Sigmoid colon (tissue), 6 donors: ENCODE measurements at regions not wholly inside any gene's neighbourhood (a gene's known extent, or its start where the extent isn't known, plus 50 kb on each side); places are given as distances from the start of the nearest gene placed in this dataset.

Experiments used
- DNase-seq: peaks from one replicate; pipeline ENCODE4 v3.0.0-alpha.2; 2019
- H3K27ac ChIP-seq, 4 donors: fragments of 200-600 bp; sonication (generic); one replicate each; pipeline ENCODE4 v1.5.1; 2016 to 2019; ENCODE audit warnings: mild to moderate bottlenecking in 1 of 4
- H3K27me3 ChIP-seq, 3 donors: fragments of 200-600 bp; sonication (generic); one replicate each; pipeline ENCODE4 v1.5.1; 2019; ENCODE audit warnings: mild to moderate bottlenecking in 1 of 3
- H3K36me3 ChIP-seq, 4 donors: fragments of 200-600 bp; sonication (generic); one replicate each; pipeline ENCODE4 v1.5.1; 2016 to 2019
- H3K4me1 ChIP-seq, 4 donors: fragments of 200-600 bp; sonication (generic); one replicate each; pipeline ENCODE4 v1.5.1; 2017 to 2019
- H3K4me3 ChIP-seq, 4 donors: fragments of 200-600 bp; sonication (generic); one replicate each; pipeline ENCODE4 v1.5.1; 2017 to 2019; ENCODE audit warnings: mild to moderate bottlenecking in 2 of 4, moderate library complexity in 1 of 4
- H3K9me3 ChIP-seq, 4 donors: fragments of 200-600 bp in 3 of 4; sonication (generic) in 3 of 4; one replicate each; pipeline versions ENCODE4 v1.5.1 to v1.6.1; 2013 to 2019
- CTCF ChIP-seq, 4 experiments: fragments of 450-650 bp in 3 of 4; fragments of 200-600 bp in 1 of 4; IDR thresholded peaks; one replicate each; pipeline ENCODE4 v1.5.1; 2016 to 2019; ENCODE audit warnings: antibody characterized with exemption in 4 of 4, mild to moderate bottlenecking in 3 of 4, moderate library complexity in 2 of 4
- EP300 ChIP-seq, 4 donors: sonication (generic); formaldehyde crosslinking; IDR thresholded peaks; one replicate each; pipeline ENCODE4 v1.6.1; 2017; ENCODE audit warnings: antibody characterized with exemption in 4 of 4
- POLR2A ChIP-seq, 2 donors: fragments of 450-650 bp; IDR thresholded peaks; one replicate each; pipeline ENCODE4 v1.6.1; 2016; ENCODE audit warnings: antibody characterized with exemption in 2 of 2, mild to moderate bottlenecking in 2 of 2, moderate library complexity in 2 of 2
- POLR2AphosphoS5 ChIP-seq, 4 donors: sonication (generic); formaldehyde crosslinking; IDR thresholded peaks; one replicate each; pipeline ENCODE4 v1.6.1; 2017; ENCODE audit warnings: antibody characterized with exemption in 4 of 4
- WGBS, 2 donors: extraction: QIAGEN DNeasy Blood & Tissue Kit; methylation state at CpG; one replicate each; pipeline ENCODE4 v1.1.7; 2013; 5-methylcytosine and 5-hydroxymethylcytosine counted together
- intact Hi-C: fragments of 100-400 bp; cut with DNase I; formaldehyde crosslinking; loops from one replicate; pipeline ENCODE4 v1.15.1; 2023
- donor health status: healthy with polysubstance abuse.
- donor health status: healthy.

- H3K4me3 ChIP-seq: no peak overlapping the region
- TF ChIP-seq POLR2A (IDR thresholded peaks at IDR 0.05): no peak
- no peak for TF ChIP-seq POLR2AphosphoS5 (IDR thresholded peaks at IDR 0.05)
- no peak for TF ChIP-seq CTCF (IDR thresholded peaks at IDR 0.05)
- no peak for TF ChIP-seq EP300 (IDR thresholded peaks at IDR 0.05)
- H3K27ac ChIP-seq: no peak overlapping the region
- DNase-seq: no peak
- no peaks in the 10 kb centered on the region for H3K36me3 ChIP-seq
- no peaks in the 10 kb centered on the region for H3K27me3 ChIP-seq
- H3K4me1 ChIP-seq: no peaks in the 10 kb centered on the region
- intact Hi-C loops: no loop called here
- no peaks in the 10 kb centered on the region for H3K9me3 ChIP-seq
- 72 to 79% methylated on average over 8 of the region's 8 CpGs for WGBS, 2 donors
Measured at GRCh38 chr2:18503376-18504228, 56.9 kb downstream of the RDH14 start.

GRCh38 chr2:18502142-18502541, 58.3 kb downstream of the RDH14 start:
- TF ChIP-seq EP300 (IDR thresholded peaks at IDR 0.05): no peak
- DNase-seq: no peak
- intact Hi-C loops: no loop called here
- no peaks in the 10 kb centered on the region for H3K36me3 ChIP-seq
- 75 to 85% methylated on average over 2 of the region's 2 CpGs for WGBS, 2 donors
- no peak overlapping the region for H3K4me3 ChIP-seq
- no peaks in the 10 kb centered on the region for H3K9me3 ChIP-seq
- H3K27ac ChIP-seq: no peak overlapping the region
- no peaks in the 10 kb centered on the region for H3K27me3 ChIP-seq
- H3K4me1 ChIP-seq: no peaks in the 10 kb centered on the region

- intact Hi-C loops: no loop called here
Measured at GRCh38 chr2:18501729-18502128, 58.7 kb downstream of the RDH14 start.

GRCh38 chr2:18501156-18501555, 59.3 kb downstream of the RDH14 start:
- no peaks in the 10 kb centered on the region for H3K9me3 ChIP-seq
- no peaks in the 10 kb centered on the region for H3K4me1 ChIP-seq
- no peak overlapping the region for H3K4me3 ChIP-seq
- no peak for TF ChIP-seq POLR2A (IDR thresholded peaks at IDR 0.05)
- no peak for TF ChIP-seq CTCF (IDR thresholded peaks at IDR 0.05)
- no peak for TF ChIP-seq EP300 (IDR thresholded peaks at IDR 0.05)
- TF ChIP-seq POLR2AphosphoS5 (IDR thresholded peaks at IDR 0.05): no peak
- no peak overlapping the region for H3K27ac ChIP-seq
- H3K27me3 ChIP-seq: no peaks in the 10 kb centered on the region
- H3K36me3 ChIP-seq: no peaks in the 10 kb centered on the region
- intact Hi-C loops: no loop called here
- WGBS, 2 donors: 66 to 69% methylated on average over 2 of the region's 2 CpGs
- DNase-seq: no peak

More at GRCh38 chr2:18501729-18502128, 58.7 kb downstream of the RDH14 start:
- DNase-seq: no peak
- Histone ChIP-seq H3K36me3 (no peaks in the 10 kb centered on the region), H3K27ac (no peak overlapping the region), H3K9me3 (no peaks in the 10 kb centered on the region), H3K4me3 (no peak overlapping the region), H3K4me1 (no peaks in the 10 kb centered on the region), H3K27me3 (no peaks in the 10 kb centered on the region)
- 82 to 91% methylated on average over 1 of the region's 1 CpG for WGBS, 2 donors
- TF ChIP-seq POLR2AphosphoS5 (IDR thresholded peaks at IDR 0.05) (no peak), EP300 (IDR thresholded peaks at IDR 0.05) (no peak), CTCF (IDR thresholded peaks at IDR 0.05) (no peak), POLR2A (IDR thresholded peaks at IDR 0.05) (no peak)

GRCh38 chr2:18500333-18500732, 60.1 kb downstream of the RDH14 start:
- 25 to 57% methylated on average over 4 of the region's 4 CpGs for WGBS, 2 donors
- no peak for DNase-seq
- TF ChIP-seq CTCF (IDR thresholded peaks at IDR 0.05): no peak
- no peak for TF ChIP-seq POLR2A (IDR thresholded peaks at IDR 0.05)
- TF ChIP-seq POLR2AphosphoS5 (IDR thresholded peaks at IDR 0.05): no peak
- no peak for TF ChIP-seq EP300 (IDR thresholded peaks at IDR 0.05)
- H3K9me3 ChIP-seq: no peaks in the 10 kb centered on the region
- H3K4me3 ChIP-seq: no peak overlapping the region
- H3K27me3 ChIP-seq: no peaks in the 10 kb centered on the region
- no peaks in the 10 kb centered on the region for H3K36me3 ChIP-seq
- H3K4me1 ChIP-seq: no peaks in the 10 kb centered on the region
- intact Hi-C loops: no loop called here
- H3K27ac ChIP-seq: no peak overlapping the region
